Endothelial cell of umbilical vein (primary cell): ENCODE measurements at regions not wholly inside any gene's neighbourhood (a gene's known extent, or its start where the extent isn't known, plus 50 kb on each side); places are given as distances from the start of the nearest gene placed in this dataset.

Experiments
- BruUV-seq: library from RNA; stranded (reverse); fragments of 400-500 nt; replicated peaks from 2 replicates; lab custom pipeline; 2021; lab: Mats Ljungman, UMichigan
- CTCF ChIA-PET: fragments of 300-600, 350-600 bp; sonication (Branson Sonifier 250); formaldehyde crosslinking; loops from one replicate; lab custom pipeline; 2021; ENCODE audit warnings: antibody characterized with exemption, inconsistent platforms; lab: Charles Lee
- POLR2A ChIA-PET: fragments of 300-600, 350-600 bp; sonication (Branson Sonifier 250); formaldehyde crosslinking; loops from one replicate; lab custom pipeline; 2021; ENCODE audit warnings: antibody characterized with exemption, inconsistent platforms; lab: Charles Lee
- DNase-seq: peaks from one replicate; pipeline ENCODE4 v3.0.0-alpha.2; 2011; ENCODE audit warnings: low read depth, low spot score
- FAIRE-seq: peaks from 2 replicates; lab custom pipeline; 2011; peaks lifted over from hg19 to GRCh38; lab: Jason Lieb, UNC
- H2AFZ ChIP-seq: 2 replicates; pipeline ENCODE4 v1.6.0; 2012; ENCODE audit warnings: low read depth, low read length, control low read depth, inconsistent platforms
- H3K27ac ChIP-seq: 2 replicates; pipeline ENCODE4 v1.5.1; 2011; ENCODE audit warnings: low read depth, mild to moderate bottlenecking, control low read depth, low read length, moderate library complexity; ENCODE audit not compliant: insufficient read depth
- H3K27me3 ChIP-seq, 2 experiments: 2 replicates each; pipeline versions ENCODE4 v1.6.0 to v1.6.1; 2011; ENCODE audit warnings: low read length in 2 of 2, mixed read lengths in 1 of 2; ENCODE audit not compliant: control insufficient read depth in 2 of 2, insufficient read depth in 2 of 2
- H3K36me3 ChIP-seq, 2 experiments: 2 replicates in 1 of 2; 3 replicates in 1 of 2; pipeline ENCODE4 v1.5.1; 2011; ENCODE audit warnings: low read length in 2 of 2, mild to moderate bottlenecking in 1 of 2, moderate library complexity in 1 of 2; ENCODE audit not compliant: control insufficient read depth in 2 of 2, insufficient read depth in 2 of 2; ENCODE audit errors: extremely low read depth in 1 of 2
- H3K4me1 ChIP-seq: 3 replicates; pipeline ENCODE4 v1.5.1; 2011; ENCODE audit warnings: mild to moderate bottlenecking, low read length; ENCODE audit not compliant: control insufficient read depth, insufficient read depth; ENCODE audit errors: extremely low read depth
- H3K4me2 ChIP-seq: 2 replicates; pipeline ENCODE4 v1.6.1; 2011; ENCODE audit warnings: low read length, control low read depth, mixed read lengths; ENCODE audit not compliant: insufficient read depth
- H3K4me3 ChIP-seq, 3 experiments: fragments of 200-600 bp in 1 of 3; sonication (generic), shearing (Covaris generic) in 1 of 3; replicated peaks in 1 of 3; 2 replicates each; pipeline ENCODE4 v1.5.1; 2011 to 2016; ENCODE audit warnings: control low read depth in 3 of 3, low read length in 3 of 3, mild to moderate bottlenecking in 2 of 3, inconsistent platforms in 1 of 3, low read depth in 1 of 3, moderate library complexity in 1 of 3; ENCODE audit not compliant: insufficient read depth in 1 of 3
- H3K79me2 ChIP-seq: 2 replicates; pipeline ENCODE4 v1.6.0; 2012; ENCODE audit warnings: low read length, inconsistent platforms; ENCODE audit not compliant: control insufficient read depth, insufficient read depth
- H3K9ac ChIP-seq: replicated peaks from 2 replicates; pipeline ENCODE3; 2011; ENCODE audit warnings: low read length, control low read depth; ENCODE audit not compliant: insufficient read depth; ENCODE audit errors: extremely low read depth
- H3K9me1 ChIP-seq: replicated peaks from 3 replicates; pipeline ENCODE4 v1.6.0; 2011; ENCODE audit warnings: mild to moderate bottlenecking, low read length; ENCODE audit not compliant: control insufficient read depth, insufficient read depth; ENCODE audit errors: extremely low read depth
- H3K9me3 ChIP-seq: replicated peaks from 2 replicates; pipeline ENCODE4 v1.5.1; 2012; ENCODE audit warnings: low read length, inconsistent platforms; ENCODE audit not compliant: control insufficient read depth, insufficient read depth
- H4K20me1 ChIP-seq: replicated peaks from 2 replicates; pipeline ENCODE3; 2011; ENCODE audit warnings: mild to moderate bottlenecking, low read length; ENCODE audit not compliant: control insufficient read depth, insufficient read depth; ENCODE audit errors: extremely low read depth
- EZH2 ChIP-seq: IDR thresholded peaks from 2 replicates; pipeline ENCODE4 v1.6.1; 2012; ENCODE audit warnings: borderline replicate concordance, low read depth, mild to moderate bottlenecking, moderate library complexity, low read length, inconsistent platforms; ENCODE audit not compliant: severe bottlenecking
- FOS ChIP-seq: IDR thresholded peaks from 2 replicates; pipeline ENCODE4 v1.6.1; 2011; ENCODE audit warnings: mild to moderate bottlenecking, low read length, moderate library complexity, borderline replicate concordance; ENCODE audit not compliant: insufficient read depth
- GATA2 ChIP-seq: IDR thresholded peaks from 2 replicates; pipeline ENCODE4 v1.7.0; 2011; ENCODE audit warnings: low read depth, mild to moderate bottlenecking, moderate library complexity, mixed read lengths, low read length; ENCODE audit not compliant: insufficient read length, insufficient read depth
- JUN ChIP-seq: IDR thresholded peaks from 2 replicates; pipeline ENCODE4 v1.6.1; 2011; ENCODE audit warnings: borderline replicate concordance, low read depth; ENCODE audit not compliant: insufficient read length, insufficient read depth
- MYC ChIP-seq: IDR thresholded peaks from one replicate; pipeline ENCODE4 v1.6.1; 2011; ENCODE audit warnings: mild to moderate bottlenecking, low read depth, low read length
- POLR2A ChIP-seq: IDR thresholded peaks from 2 replicates; pipeline ENCODE4 v1.6.1; 2012; ENCODE audit warnings: low read depth, mild to moderate bottlenecking, control low read depth, low read length
- POLR2AphosphoS5 ChIP-seq: IDR thresholded peaks from 2 replicates; pipeline ENCODE4 v1.6.1; 2012; ENCODE audit warnings: low read depth, mild to moderate bottlenecking, control low read depth, low read length, moderate library complexity; ENCODE audit not compliant: insufficient read depth
- dilution Hi-C: fragments of 300-500 bp; cut with MboI; formaldehyde crosslinking; loops from one replicate; pipeline ENCODE4 v1.15.0; 2019; ENCODE audit warnings: low sequenced_read_pairs; ENCODE audit not compliant: extremely low pct_ligation_motif_present
- intact Hi-C: fragments of 100-400 bp; cut with micrococcal nuclease; formaldehyde crosslinking; loops from one replicate; pipeline ENCODE4 v1.10.0; 2022
- TF ChIP-seq, protein P1 (sequence below): IDR thresholded peaks from 2 replicates; pipeline ENCODE4 v1.6.1; 2011; ENCODE audit not compliant: insufficient read depth, insufficient read length
- TF ChIP-seq, protein P2 (sequence below), 2 donors: IDR thresholded peaks; 1 replicate in 1 of 2; 2 replicates in 1 of 2; pipeline ENCODE4 v1.5.1; 2011; ENCODE audit warnings: low read length in 2 of 2, mild to moderate bottlenecking in 2 of 2, moderate library complexity in 2 of 2, control low read depth in 1 of 2, inconsistent platforms in 1 of 2, low read depth in 1 of 2; ENCODE audit not compliant: insufficient read depth in 1 of 2; ENCODE audit errors: extremely low read depth in 1 of 2

DNA sequence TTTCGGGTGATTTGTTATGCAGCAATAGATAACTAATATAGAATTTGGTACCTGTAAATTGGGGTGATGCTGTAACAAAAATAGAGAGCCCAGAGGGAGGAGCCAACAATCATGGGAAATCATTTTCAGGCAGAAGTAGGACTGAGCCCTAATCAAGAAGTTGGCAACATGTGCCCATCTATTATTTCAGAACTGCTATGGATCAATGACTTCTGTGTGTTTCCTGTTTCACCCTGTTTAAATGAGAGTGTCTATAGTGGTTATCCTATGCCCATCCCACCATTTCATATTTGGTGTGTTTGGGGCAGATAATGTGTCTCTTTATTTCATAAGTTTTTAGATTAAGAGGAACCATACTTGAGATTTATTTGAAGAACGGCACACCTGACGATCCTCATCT is 330.8 kb upstream of the CITED2 start:
- FAIRE-seq (no peak), DNase-seq (no peak)
- Histone ChIP-seq H3K4me1 (peaks cover 17% of the 10 kb centered on the region), H3K9me3 (no peaks in the 10 kb centered on the region), H3K27ac (no peak overlapping the region), H3K9me1 (no peaks in the 10 kb centered on the region), H3K36me3 (no peaks in the 10 kb centered on the region), H2AFZ (no peak overlapping the region), H3K9ac (no peak overlapping the region), H3K27me3 (no peaks in the 10 kb centered on the region), H3K4me3 (no peak overlapping the region), H3K79me2 (no peaks in the 10 kb centered on the region), H3K4me2 (no peak overlapping the region), H4K20me1 (no peaks in the 10 kb centered on the region)
- BruUV-seq: no TSS peak
- ChIA-PET POLR2A (no interaction called here), CTCF (no interaction called here)
- dilution Hi-C loops (no loop called here), intact Hi-C loops (no loop called here)
- TF ChIP-seq MYC (no peak), EZH2 (no peak), JUN (no peak), FOS (no peak), GATA2 (no peak), POLR2A (no peak), POLR2AphosphoS5 (no peak)
- TF ChIP-seq, protein P1, sequence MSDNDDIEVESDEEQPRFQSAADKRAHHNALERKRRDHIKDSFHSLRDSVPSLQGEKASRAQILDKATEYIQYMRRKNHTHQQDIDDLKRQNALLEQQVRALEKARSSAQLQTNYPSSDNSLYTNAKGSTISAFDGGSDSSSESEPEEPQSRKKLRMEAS: no peak
- TF ChIP-seq, protein P2, sequence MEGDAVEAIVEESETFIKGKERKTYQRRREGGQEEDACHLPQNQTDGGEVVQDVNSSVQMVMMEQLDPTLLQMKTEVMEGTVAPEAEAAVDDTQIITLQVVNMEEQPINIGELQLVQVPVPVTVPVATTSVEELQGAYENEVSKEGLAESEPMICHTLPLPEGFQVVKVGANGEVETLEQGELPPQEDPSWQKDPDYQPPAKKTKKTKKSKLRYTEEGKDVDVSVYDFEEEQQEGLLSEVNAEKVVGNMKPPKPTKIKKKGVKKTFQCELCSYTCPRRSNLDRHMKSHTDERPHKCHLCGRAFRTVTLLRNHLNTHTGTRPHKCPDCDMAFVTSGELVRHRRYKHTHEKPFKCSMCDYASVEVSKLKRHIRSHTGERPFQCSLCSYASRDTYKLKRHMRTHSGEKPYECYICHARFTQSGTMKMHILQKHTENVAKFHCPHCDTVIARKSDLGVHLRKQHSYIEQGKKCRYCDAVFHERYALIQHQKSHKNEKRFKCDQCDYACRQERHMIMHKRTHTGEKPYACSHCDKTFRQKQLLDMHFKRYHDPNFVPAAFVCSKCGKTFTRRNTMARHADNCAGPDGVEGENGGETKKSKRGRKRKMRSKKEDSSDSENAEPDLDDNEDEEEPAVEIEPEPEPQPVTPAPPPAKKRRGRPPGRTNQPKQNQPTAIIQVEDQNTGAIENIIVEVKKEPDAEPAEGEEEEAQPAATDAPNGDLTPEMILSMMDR (IDR thresholded peaks at IDR 0.05; ENCODE audit: extremely low read depth in 1 of 2, insufficient read depth in 1 of 2, low read depth in 1 of 2, low read length in 2 of 2): no peak
